ENCODE measurements at regions not wholly inside any gene's neighbourhood (a gene's known extent, or its start where the extent isn't known, plus 50 kb on each side); places are given as distances from the start of the nearest gene placed in this dataset.
"Not testable (repeated sequence)": the region's sequence is repeated elsewhere in the genome, so short reads cannot be mapped to it uniquely, and the experiment has no call there.

DNA sequence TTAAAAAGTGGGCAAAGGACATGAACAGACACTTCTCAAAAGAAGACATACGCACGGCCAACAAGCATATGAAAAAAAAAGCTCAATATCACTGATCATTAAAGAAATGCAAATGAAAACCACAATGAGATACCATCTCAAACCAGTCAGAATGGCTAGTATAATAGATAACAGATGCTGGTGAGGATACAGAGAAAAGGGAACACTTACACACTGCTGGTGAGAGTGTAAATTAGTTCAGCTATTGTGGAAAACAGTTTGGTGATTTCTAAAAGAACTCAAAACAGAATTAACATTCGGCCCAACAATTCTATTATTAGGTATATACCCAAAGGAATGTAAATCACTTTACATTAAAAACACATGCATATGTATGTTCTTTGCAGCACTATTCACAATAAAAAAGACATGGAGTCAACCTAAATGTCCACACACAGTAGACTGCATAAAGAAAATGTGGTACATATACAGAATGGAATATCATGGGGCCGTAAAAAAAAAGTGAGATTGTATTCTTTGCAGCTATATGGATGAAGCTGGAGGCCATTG lies 1569.0 kb downstream of the OLFM4 start:
- no peak for DNase-seq (ENCODE audit: low read depth)

DNA sequence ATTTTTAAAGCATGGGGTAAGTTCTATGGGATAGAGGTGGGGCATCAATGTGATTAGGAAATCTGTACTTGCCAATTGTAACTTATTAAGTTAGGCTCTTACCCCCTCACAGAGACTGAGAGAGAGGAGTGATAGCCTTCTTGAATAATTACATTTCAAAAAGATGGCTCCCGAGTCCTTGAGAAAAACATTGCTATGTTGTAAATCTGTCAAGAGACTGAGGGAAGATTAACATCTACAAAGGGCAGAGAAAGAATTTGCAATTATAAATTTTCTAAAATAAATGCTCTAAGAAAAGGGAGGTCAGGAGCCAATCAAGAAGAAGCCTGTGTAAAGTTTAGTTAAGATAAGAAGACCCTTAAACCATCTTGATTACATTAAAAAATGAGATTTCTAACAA lies 1570.8 kb downstream of the OLFM4 start:
- DNase-seq (ENCODE audit: low read depth), result no peak

DNA sequence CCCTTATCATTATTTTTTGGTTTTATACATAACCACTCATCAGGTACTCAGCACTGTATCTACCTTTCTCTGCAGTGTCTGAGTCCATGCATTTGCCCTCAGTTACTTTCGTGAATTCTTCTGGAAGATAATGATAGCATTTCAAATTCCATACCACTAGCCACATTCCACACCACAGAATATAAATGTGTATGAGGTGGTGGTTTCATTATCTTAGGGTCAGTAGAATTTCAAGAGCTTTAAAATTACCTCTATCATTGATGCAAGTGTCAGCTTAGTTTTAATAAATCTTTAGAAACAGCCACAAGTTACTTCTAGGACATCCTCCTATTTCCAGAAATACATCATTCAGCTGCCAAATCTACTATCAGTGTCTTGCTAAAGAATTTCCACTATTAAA lies 1578.3 kb downstream of the OLFM4 start:
- no peak for DNase-seq (ENCODE audit: low read depth)

DNA sequence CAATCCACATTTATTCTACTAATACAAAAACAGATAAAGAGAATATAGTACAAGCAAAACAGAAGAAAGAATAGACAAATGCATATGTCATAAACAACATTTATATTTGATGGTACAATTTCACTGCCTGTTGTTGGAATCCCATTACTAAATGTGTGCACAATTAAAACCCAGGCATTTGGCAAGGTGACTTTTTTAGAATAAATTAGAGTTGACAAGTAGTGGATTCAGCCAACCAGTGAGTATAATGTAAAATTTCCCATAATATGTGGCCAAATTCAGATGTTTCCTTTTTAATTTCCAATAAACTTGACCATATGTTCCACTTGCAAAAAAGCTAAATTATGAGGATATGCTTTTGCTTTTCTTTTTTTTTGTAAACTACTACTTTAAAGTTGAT lies 1578.8 kb downstream of the OLFM4 start:
- no peak for DNase-seq (ENCODE audit: low read depth)

DNA sequence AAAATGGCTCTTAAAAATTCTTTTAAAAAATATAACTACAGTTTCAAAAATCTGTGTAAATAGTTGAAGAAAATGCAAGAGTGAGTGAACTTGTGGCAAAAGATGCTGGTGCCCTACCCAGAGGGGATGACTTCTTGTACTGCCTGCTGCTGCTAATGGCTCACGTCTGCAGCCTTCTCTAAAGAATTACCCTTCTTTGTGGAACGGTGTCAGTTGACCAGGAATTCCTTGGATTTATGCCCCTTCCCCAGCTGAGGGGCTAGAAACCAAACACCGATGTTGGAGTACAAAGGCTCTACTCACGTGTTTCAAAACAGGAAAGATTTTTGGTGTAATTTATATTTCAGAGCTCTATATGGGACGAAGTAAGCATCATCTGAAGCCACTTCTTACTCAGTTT lies 1582.8 kb downstream of the OLFM4 start:
- no peak for DNase-seq (ENCODE audit: low read depth)

DNA sequence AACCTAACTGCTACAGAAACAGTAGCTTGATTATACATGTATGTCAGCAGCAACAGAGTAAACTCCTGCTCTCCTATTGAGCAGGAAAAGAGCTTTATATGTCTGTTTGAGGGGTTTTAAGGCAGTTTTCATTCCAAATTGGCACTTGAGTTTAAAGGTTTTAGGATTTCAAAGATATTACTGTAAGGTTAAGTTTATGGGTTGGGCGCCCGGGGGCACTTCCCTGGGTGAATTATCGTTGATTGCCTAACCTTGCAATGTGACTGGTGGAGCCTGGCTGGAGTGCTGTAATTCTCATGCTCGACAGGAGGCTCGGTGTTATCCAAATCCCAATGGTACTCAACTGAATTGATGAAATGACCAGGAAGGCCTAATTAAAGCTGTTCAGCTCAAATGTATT lies 1586.1 kb downstream of the OLFM4 start:
- no peak for DNase-seq (ENCODE audit: low read depth)

DNA sequence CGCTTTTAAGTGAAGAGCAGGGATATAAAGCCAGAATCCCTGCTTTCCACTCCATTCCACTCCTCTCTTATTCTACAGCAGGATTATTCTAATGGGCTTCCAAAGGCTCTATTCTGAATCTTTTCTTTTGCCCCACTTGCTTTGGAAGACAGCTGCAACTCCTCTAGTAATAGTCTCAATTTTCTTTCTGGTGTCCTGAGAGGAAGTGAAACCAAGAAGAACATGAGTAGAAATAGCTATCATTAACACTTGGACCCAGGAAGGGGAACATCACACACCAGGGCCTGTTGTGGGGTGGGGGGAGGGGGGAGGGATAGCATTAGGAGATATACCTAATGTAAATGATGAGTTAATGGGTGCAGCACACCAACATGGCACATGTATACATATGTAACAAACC lies 1597.9 kb downstream of the OLFM4 start:
- DNase-seq (ENCODE audit: low read depth), result not testable (repeated sequence)

DNA sequence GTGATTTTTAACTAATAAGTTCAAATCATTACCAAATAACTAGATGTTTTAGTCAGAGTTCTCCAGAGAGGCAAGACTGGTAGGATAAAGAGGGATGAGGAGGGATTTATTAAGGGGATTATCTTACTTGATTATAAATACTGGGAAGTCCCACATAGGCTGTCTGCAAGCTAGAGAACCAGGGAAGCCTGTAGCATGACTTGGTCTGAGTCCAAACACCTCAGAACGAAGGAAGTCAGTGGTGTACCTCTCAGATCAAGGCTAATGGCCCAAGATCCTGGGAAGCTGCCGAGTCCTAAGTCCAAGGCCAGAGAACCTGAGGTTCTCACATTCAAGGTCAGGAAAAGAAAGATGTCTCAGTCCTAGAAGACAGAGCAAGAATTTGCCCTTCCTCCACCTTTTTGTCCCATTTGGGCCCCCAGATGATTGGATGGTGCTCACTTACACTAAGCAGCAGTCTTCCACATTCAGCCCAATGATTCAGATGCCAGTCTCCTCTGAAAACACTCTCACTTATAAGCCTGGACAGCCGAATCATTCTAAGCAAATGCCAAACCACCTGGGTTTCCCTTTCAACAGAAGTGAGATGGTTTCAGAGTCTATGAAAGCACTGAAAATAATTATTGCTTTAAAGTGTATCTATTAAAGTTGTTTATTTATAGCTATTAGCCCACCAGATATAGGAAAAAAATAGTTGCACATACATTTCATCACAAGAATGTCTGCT lies 1599.2 kb downstream of the OLFM4 start:
- no peak for DNase-seq (ENCODE audit: low read depth)

DNA sequence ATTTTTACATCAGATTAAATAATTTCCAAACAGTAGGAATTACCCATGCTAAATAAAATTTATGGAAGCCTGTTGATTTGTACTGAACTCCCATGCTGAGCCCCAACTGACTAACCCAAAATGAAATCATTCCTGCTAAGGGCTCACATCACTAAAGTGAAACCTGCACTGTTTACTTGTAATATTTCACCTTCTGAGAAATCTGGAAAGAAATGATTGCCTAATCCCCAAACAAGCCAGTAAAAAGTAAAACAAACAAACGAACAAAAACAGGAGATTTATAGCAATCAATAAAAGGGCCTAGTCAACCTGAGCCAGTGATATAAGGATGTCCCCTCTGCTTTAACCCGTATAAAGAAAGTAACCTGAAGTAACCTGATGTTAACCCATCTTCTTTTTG lies 1599.8 kb downstream of the OLFM4 start:
- DNase-seq (ENCODE audit: low read depth), result no peak

DNA sequence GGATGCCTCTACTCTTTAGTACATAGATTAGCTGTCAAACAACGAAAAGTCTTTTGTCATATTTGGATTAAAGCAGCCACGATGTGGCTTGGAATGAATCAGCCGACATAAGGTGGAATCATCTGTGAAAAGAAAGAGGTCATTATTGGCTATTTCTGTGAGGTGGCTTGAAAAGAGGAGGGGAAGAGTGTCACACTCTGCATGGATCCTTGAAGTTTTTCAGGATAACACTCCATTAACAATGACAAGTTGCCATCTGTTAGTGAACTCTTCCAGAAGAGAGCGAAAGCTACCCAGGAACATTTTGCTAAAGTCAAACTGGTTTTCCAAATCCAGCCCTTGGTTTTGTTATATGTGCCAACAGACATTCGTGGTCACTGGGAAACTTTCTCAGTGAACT lies 1604.8 kb downstream of the OLFM4 start:
- no peak for DNase-seq (ENCODE audit: low read depth)

DNA sequence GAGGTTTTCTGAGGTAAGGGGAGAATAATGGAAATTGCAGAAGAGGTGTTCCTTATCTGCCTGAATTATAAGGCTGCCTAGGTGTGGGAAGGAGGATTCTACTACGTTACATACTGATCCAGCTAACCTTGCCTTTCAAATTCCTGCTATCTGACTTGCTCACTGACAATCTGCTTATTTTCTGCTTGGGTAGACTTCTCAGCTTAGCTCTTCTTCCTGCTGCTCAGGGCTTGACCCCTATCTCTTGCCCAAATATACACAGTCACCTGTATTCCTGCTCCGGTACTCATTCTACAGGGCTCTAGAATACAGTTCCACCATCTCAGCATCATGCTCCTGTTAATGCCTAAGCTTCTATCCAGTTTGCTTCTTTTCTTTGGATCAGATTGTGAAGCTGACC lies 1607.6 kb downstream of the OLFM4 start:
- no peak for DNase-seq (ENCODE audit: low read depth)

DNA sequence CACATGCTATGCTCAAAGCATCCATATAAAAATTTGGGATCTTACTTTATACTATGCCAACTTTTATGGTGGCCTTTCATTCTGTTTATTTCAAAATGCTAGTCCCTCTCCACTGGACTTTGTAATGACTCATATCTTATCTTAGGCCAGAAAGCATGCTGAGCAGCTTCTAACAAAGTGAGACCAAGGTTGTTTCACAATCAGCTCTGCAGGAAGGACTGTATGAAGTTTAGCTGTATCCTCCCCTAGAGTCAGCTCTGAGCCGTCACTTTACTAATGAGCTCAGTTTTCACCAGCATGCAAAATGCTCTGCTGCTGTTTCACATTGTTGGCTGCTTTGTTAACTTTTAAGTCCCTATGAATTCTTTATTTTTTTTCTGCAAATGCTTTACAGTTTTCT lies 1608.8 kb downstream of the OLFM4 start:
- peak; percentile 0 for DNase-seq (ENCODE audit: low read depth)

DNA sequence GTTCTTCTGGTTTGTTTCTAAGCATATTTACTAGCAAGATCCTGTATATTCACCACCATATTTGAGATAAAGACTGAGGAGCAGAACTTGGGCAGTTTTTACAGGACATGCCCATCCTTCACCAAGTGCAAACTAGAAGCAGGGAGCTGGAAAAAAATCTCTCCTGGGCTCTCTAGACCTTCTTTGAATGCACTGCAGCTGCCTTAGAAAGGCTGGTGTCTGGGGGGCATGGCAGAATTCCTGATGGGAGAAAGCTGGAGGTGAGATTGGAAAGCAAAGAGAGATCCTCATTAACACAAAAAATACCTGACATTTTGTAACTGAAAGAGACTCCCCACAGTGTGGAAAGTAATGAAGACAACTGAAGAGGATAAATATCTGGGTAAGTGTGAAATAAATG lies 1612.1 kb downstream of the OLFM4 start:
- DNase-seq (ENCODE audit: low read depth), result no peak

DNA sequence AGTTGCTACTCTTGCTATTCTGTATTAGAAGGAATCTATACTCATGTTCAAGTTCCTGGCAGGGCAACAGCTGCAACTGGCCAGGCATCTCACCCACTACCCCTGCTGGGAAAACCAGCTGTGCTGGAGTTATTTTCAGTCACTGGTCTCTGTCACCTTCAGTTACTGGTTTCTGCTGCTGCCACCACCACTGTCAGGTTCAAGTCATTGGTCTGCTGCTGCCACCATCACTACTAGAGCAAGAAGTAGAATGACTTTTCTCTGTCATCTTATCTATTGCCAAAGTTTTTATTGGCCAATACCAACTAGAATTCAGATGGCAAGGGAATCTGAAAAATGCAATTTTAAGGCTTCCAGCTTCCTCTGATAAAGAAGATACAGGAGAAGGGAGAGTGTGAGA lies 1615.2 kb downstream of the OLFM4 start:
- DNase-seq (ENCODE audit: low read depth), result no peak

DNA sequence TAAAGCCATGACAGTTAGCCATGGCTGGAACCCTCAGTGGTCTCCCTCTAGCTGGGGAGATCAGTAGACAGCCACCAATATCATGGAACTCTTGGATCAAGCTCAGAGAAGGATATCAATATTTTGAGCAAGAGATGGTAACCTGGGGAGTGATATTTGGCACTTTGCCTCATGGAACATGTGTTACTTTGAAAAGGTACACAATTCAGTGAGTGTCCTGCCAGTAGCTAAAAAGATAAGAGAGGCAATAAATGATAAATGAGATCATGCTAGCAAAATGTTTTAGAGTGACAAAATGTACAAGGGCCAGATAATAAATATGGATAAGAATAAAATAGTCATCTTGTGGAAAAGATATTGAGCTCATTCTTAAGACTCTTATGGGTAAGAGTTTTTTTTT lies 1618.7 kb downstream of the OLFM4 start:
- no peak for DNase-seq (ENCODE audit: low read depth)

DNA sequence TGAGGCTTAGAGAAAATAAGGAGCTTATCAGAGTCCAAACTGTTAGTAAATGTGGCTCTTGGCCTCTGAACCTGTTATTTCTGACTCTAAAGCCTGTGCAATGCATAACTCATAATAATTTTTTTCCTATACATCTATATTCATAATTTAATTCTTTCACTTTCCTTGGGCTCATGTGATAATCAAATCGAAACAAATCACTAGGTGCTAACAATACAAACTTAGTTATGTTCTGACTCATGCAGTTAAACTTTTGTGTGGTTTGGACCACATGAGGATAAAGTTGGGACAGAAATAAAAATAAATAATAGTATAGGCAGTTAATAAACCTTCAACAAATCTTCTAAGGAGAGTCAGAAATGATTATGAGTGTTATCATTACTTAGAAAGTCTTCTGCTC lies 1629.0 kb downstream of the OLFM4 start:
- no peak for DNase-seq (ENCODE audit: low read depth)

DNA sequence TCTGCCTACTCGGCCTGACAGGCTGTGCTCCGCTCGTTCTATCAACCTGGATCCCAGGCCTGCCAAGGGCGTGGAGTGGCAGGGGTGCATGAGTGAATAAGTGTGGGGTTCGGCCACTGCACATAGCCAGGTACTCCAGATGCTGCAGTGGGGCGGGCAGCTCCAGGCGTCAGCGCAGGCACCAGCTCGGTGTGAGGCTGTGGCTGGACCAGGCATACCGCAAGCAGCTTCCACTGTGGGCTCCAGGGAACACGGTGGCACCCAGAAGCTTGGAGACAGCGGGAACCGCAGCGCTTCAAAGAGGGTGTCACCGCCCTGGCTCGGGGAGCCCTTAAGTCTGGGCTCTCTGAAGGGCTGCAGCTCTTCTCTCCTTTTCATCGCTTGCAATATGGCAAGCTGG lies 1630.2 kb downstream of the OLFM4 start:
- DNase-seq (ENCODE audit: low read depth), result no peak

DNA sequence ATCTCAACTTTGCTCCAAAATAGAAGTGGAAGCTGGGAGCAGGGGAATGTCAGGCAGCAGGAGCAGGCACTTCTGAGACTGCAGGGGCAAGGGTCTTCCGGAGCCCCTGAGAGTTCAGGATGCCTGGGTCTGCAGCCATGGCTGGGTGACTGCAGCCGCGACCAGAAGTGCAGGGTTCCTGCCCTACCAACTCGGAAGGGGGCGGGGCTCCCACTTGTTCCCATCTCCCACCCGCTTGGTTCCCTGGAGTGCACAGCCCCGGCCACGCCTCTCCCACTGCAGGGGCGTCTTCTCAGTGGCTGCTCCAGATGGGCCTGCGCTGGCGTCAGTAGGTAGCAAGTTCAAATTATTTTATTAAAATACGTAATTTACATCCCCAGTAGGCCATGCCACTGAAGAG lies 1631.7 kb downstream of the OLFM4 start:
- no peak for DNase-seq (ENCODE audit: low read depth)

DNA sequence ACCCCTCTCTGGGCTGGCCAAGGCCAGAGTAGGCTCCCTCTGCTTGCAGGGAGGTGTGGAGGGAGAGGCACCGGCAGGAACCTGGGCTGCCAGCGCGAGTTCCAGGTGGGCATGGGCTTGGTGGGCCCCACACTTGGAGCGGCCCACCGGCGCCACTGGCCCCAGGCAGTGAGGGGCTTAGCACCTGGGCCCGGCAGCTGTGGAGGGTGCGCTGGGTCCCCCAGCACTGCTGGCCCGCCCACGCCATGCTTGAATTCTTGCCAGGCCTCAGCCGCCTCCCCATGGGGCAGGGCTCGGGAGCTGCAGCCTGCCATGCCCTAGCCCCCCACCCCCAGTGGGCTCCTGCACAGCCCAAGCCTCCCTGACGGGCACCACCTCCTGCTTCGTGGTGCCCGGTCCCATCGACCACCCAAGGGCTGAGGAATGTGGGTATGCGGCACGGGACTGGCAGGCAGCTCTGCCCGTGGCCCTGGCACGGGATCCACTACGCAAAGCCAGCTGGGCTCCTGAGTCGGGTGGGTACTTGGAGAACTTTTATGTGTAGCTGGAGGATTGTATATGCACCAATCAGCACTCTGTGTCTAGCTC lies 1648.0 kb downstream of the OLFM4 start:
- no peak for DNase-seq (ENCODE audit: low read depth)

DNA sequence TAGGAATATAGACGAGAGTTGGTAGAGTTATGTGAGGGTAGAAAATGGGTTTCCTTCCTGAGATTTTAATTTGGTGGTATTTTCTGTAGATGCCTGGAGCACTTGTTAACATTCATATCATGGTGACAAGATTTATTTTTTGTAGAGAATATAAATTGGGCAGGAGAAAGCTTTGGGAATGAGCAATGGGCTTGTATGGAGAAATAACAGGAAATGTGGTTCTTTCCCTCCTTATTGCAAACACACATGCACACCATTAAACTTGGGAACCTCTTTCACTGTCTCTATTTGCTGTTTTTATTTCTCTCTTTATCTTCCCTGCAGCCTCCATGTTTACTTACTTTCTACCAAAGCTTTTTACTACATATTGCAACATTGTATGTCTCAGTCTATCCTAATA lies 1653.6 kb downstream of the OLFM4 start:
- DNase-seq (ENCODE audit: low read depth), result no peak

DNA sequence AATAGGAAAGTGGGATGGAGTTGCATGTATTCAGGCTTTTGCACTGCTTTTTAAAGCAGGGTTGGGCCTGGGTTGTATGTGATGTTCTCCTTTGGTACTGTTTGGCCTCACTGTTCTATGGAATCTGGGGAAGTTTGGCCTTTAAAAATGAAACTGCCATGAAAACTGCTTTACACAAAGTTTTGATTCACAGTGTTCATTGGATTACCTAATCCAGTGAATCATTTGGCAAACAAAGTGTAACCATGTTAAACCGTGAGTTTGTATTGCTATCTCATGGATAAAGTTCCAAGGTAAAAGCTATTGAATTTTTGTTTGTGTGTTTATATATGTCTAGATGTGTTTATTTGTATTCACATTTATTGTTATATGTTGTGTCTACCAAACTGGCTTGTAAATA lies 1658.6 kb downstream of the OLFM4 start:
- no peak for DNase-seq (ENCODE audit: low read depth)

DNA sequence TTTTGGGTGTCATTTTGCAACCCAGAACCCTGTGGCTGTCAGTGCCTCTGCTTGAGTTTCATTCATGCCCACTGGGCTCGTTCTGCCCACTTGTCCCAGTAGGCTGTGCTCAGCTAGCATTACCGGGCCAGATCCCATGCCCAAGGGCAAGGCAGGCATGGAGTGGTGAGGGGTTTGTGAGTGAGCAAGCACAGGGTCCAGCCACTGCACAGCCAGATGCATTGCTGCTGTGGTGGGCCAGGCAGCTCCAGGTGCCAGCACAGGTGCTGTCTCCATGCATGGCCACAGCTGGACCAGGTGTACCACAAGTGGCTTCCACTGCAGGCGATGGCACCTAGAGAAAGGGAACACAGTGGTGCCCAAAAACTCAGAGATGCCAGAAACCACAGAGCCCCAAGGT lies 1671.2 kb downstream of the OLFM4 start:
- DNase-seq (ENCODE audit: low read depth), result no peak

DNA sequence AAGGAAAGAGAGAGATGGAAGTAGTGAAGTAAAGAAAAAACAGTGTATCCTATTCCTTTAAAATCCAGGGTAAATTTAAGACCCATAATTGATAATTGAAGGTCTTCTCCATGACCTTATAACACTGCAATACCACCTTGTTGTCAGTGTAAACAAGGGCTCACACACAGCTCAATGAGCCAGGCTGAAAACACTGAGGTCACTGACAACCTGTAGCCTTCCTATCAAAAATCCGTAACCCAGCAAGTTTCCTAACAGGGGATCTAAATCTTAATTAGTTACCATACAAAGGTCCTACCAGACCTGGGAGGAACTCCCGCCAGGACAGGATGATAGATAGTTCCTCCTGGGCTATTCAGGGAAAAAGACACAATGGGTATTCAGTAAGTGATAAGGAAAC lies 1677.1 kb downstream of the OLFM4 start:
- no peak for DNase-seq (ENCODE audit: low read depth)

DNA sequence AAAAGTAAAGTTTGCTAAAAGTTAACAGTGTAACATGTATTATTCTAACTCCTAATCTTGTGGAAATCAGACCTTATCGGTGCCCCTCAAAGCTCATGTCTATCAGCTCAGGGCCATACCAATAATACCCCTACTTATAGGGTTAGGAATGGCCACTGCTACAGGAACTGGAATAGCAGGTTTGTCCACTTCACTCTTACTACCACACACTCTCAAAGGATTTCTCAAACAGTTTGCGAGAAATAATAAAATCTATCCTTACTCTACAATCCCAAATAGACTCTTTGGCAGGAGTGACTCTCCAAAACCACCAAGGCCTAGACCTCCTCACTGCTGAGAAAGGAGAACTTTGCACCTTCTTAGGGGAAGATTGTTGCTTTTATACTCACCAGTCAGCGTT lies 1677.7 kb downstream of the OLFM4 start:
- DNase-seq (ENCODE audit: low read depth), result no peak
